ENCODE measurements at regions not wholly inside any gene's neighbourhood (a gene's known extent, or its start where the extent isn't known, plus 50 kb on each side); places are given as distances from the start of the nearest gene placed in this dataset.

GRCh38 chr7:142332421-142332820, 74.6 kb upstream of the PRSS58 start:
- 91 to 98% methylated on average over 6 of the region's 6 CpGs for WGBS, 2 donors

GRCh38 chr7:142331941-142332340, 74.1 kb upstream of the PRSS58 start:
- H3K27me3 ChIP-seq = no peaks in the 10 kb centered on the region
- H3K4me3 ChIP-seq = no peak overlapping the region
- H3K27ac ChIP-seq = no peak overlapping the region
- 72 to 78% methylated on average over 2 of the region's 2 CpGs for WGBS, 2 donors
- no peaks in the 10 kb centered on the region for H3K36me3 ChIP-seq (ENCODE audit: low read depth, missing control alignments)
- intact Hi-C loops (cut with DNase I; ENCODE audit: low total_unique reads) = no loop called here
- no peak for DNase-seq
- TF ChIP-seq POLR2A (IDR thresholded peaks at IDR 0.05) (no peak), CTCF (IDR thresholded peaks at IDR 0.05) (no peak)
- no peaks in the 10 kb centered on the region for H3K4me1 ChIP-seq
- no peaks in the 10 kb centered on the region for H3K9me3 ChIP-seq

More at GRCh38 chr7:142332421-142332820, 74.6 kb upstream of the PRSS58 start:
- Histone ChIP-seq H3K4me1 (no peaks in the 10 kb centered on the region), H3K9me3 (no peaks in the 10 kb centered on the region), H3K4me3 (no peak overlapping the region), H3K27me3 (no peaks in the 10 kb centered on the region), H3K27ac (no peak overlapping the region), H3K36me3 (ENCODE audit: low read depth, missing control alignments) (no peaks in the 10 kb centered on the region)
- DNase-seq = no peak
- intact Hi-C loops (cut with DNase I; ENCODE audit: low total_unique reads) = no loop called here
- no peak for TF ChIP-seq CTCF (IDR thresholded peaks at IDR 0.05)
- TF ChIP-seq POLR2A (IDR thresholded peaks at IDR 0.05) = no peak

- Histone ChIP-seq H3K27me3 (no peaks in the 10 kb centered on the region), H3K36me3 (ENCODE audit: low read depth, missing control alignments) (no peaks in the 10 kb centered on the region), H3K27ac (no peak overlapping the region), H3K9me3 (no peaks in the 10 kb centered on the region), H3K4me1 (no peaks in the 10 kb centered on the region), H3K4me3 (no peak overlapping the region)
- intact Hi-C loops (cut with DNase I; ENCODE audit: low total_unique reads) = no loop called here
- 84 to 88% methylated on average over 5 of the region's 5 CpGs for WGBS, 2 donors
- no peak for DNase-seq
- TF ChIP-seq CTCF (IDR thresholded peaks at IDR 0.05) = no peak
- TF ChIP-seq POLR2A (IDR thresholded peaks at IDR 0.05) = no peak
Measured at GRCh38 chr7:142329062-142329790, 71.4 kb upstream of the PRSS58 start.

GRCh38 chr7:142328551-142328950, 70.7 kb upstream of the PRSS58 start:
- Histone ChIP-seq H3K27me3 (no peaks in the 10 kb centered on the region), H3K27ac (no peak overlapping the region), H3K36me3 (ENCODE audit: low read depth, missing control alignments) (no peaks in the 10 kb centered on the region), H3K9me3 (no peaks in the 10 kb centered on the region), H3K4me1 (no peaks in the 10 kb centered on the region), H3K4me3 (no peak overlapping the region)
- TF ChIP-seq POLR2A (IDR thresholded peaks at IDR 0.05) (no peak), CTCF (IDR thresholded peaks at IDR 0.05) (no peak)
- peak; percentile 69 for DNase-seq
- WGBS, 2 donors = 60 to 62% methylated on average over 6 of the region's 6 CpGs
- intact Hi-C loops (cut with DNase I; ENCODE audit: low total_unique reads) = no loop called here

Data from testis (tissue), 2 donors.